HCT116 (cell line): ENCODE measurements at regions not wholly inside any gene's neighbourhood (a gene's known extent, or its start where the extent isn't known, plus 50 kb on each side); places are given as distances from the start of the nearest gene placed in this dataset.

Experiments used
- ATAC-seq: fragments of 200-7000 bp; cut with Tn5 transposase; 2 replicates; pipeline ENCODE4 v1.9.1; 2020; ENCODE audit warnings: mild to moderate bottlenecking, moderate library complexity
- BruUV-seq: library from RNA; stranded (reverse); fragments of 400-500 nt; replicated peaks from 2 replicates; lab custom pipeline; 2021; lab: Mats Ljungman, UMichigan
- CTCF ChIA-PET: fragments of 300-600 bp; sonication (Branson Sonifier 250); formaldehyde crosslinking; loops from one replicate; lab custom pipeline; 2021; ENCODE audit warnings: antibody characterized with exemption; lab: Charles Lee
- POLR2A ChIA-PET: fragments of 300-600, 350-600 bp; sonication (Branson Sonifier 250); formaldehyde crosslinking; loops from one replicate; lab custom pipeline; 2021; ENCODE audit warnings: antibody characterized with exemption; lab: Charles Lee
- RAD21 ChIA-PET, 2 experiments: fragments of 300-600 bp; sonication (Branson Sonifier 250); formaldehyde crosslinking; loops; one replicate each; lab custom pipeline; 2023; ENCODE audit warnings: low total read pairs in 2 of 2; ENCODE audit not compliant: uncharacterized antibody in 2 of 2, unreplicated experiment in 2 of 2, low non-redundant PET in 1 of 2; lab: Charles Lee
- DNase-seq: peaks from one replicate; pipeline ENCODE4 v3.0.0-alpha.2; 2010; ENCODE audit warnings: low read depth, low spot score
- H2AFZ ChIP-seq: fragments of 200-600 bp; shearing (Covaris generic), sonication (generic); 2 replicates; pipeline ENCODE4 v1.6.1; 2017; ENCODE audit warnings: low read depth, mixed run types, mixed read lengths, antibody characterized with exemption, low read length; ENCODE audit not compliant: poor library complexity, severe bottlenecking
- H3K27ac ChIP-seq: 2 replicates; pipeline ENCODE4 v1.5.1; 2012; ENCODE audit warnings: low read depth, low read length
- H3K27me3 ChIP-seq: fragments of 200-600 bp; sonication (generic); 2 replicates; pipeline ENCODE4 v1.6.1; 2016; ENCODE audit warnings: mixed run types, low read length, mixed read lengths; ENCODE audit not compliant: insufficient read depth
- H3K36me3 ChIP-seq, 2 experiments: fragments of 200-500 bp in 1 of 2; fragments of 200-600 bp in 1 of 2; sonication (Bioruptor generic) in 1 of 2; sonication (generic) in 1 of 2; 2 replicates each; pipeline versions ENCODE4 v1.5.1 to v1.6.1; 2014 to 2016; ENCODE audit warnings: low read length in 2 of 2, inconsistent platforms in 1 of 2, mixed read lengths in 1 of 2, mixed run types in 1 of 2; ENCODE audit not compliant: insufficient read depth in 2 of 2, control insufficient read depth in 1 of 2
- H3K4me1 ChIP-seq, 2 experiments: fragments of 200-600 bp in 1 of 2; sonication (generic) in 1 of 2; 2 replicates each; pipeline versions ENCODE4 v1.5.1 to v1.6.1; 2012 to 2017; ENCODE audit warnings: low read length in 2 of 2, inconsistent platforms in 1 of 2, mild to moderate bottlenecking in 1 of 2, mixed read lengths in 1 of 2, mixed run types in 1 of 2, moderate library complexity in 1 of 2; ENCODE audit not compliant: insufficient read depth in 2 of 2, control insufficient read depth in 1 of 2
- H3K4me2 ChIP-seq: fragments of 200-600 bp; sonication (generic); 2 replicates; pipeline ENCODE4 v1.6.1; 2017; ENCODE audit warnings: mixed run types, low read length, mixed read lengths
- H3K4me3 ChIP-seq, 2 experiments: fragments of 200-600 bp in 1 of 2; sonication (generic) in 1 of 2; replicated peaks in 1 of 2; 2 replicates each; pipeline ENCODE4 v1.5.1; 2011 to 2016; ENCODE audit warnings: low read length in 2 of 2, control low read depth in 1 of 2, low read depth in 1 of 2, mild to moderate bottlenecking in 1 of 2, mixed read lengths in 1 of 2, mixed run types in 1 of 2
- H3K79me2 ChIP-seq: fragments of 200-600 bp; sonication (generic); 2 replicates; pipeline ENCODE4 v1.6.1; 2017; ENCODE audit warnings: mild to moderate bottlenecking, mixed run types, low read length, moderate library complexity, mixed read lengths; ENCODE audit not compliant: insufficient read depth
- H3K9ac ChIP-seq: fragments of 200-600 bp; sonication (generic); 2 replicates; pipeline ENCODE4 v1.6.1; 2016; ENCODE audit warnings: low read length, mixed read lengths
- H3K9me2 ChIP-seq: fragments of 200-600 bp; sonication (generic), shearing (Covaris generic); 2 replicates; pipeline ENCODE4 v1.6.1; 2017; ENCODE audit warnings: mixed run types, mild to moderate bottlenecking, moderate library complexity; ENCODE audit not compliant: insufficient read depth
- H3K9me3 ChIP-seq, 2 experiments: fragments of 200-500 bp in 1 of 2; fragments of 200-600 bp in 1 of 2; sonication (Bioruptor generic) in 1 of 2; sonication (generic) in 1 of 2; 2 replicates each; pipeline ENCODE4 v1.6.1; 2014 to 2017; ENCODE audit warnings: low read length in 2 of 2, mixed read lengths in 2 of 2, inconsistent platforms in 1 of 2, low read depth in 1 of 2, mild to moderate bottlenecking in 1 of 2, mixed run types in 1 of 2, moderate library complexity in 1 of 2; ENCODE audit not compliant: control insufficient read depth in 1 of 2, insufficient read depth in 1 of 2
- H4K20me1 ChIP-seq: fragments of 200-600 bp; sonication (generic), shearing (Covaris generic); 2 replicates; pipeline ENCODE4 v1.6.1; 2017; ENCODE audit warnings: mixed run types, mild to moderate bottlenecking, moderate library complexity; ENCODE audit not compliant: insufficient read depth
- CBX3 ChIP-seq: IDR thresholded peaks from 2 replicates; pipeline ENCODE4 v1.6.1; 2012; ENCODE audit warnings: low read depth
- POLR2AphosphoS5 ChIP-seq: IDR thresholded peaks from 2 replicates; pipeline ENCODE4 v1.6.1; 2011; ENCODE audit warnings: mild to moderate bottlenecking, low read depth, low read length, moderate library complexity
- RAD21 ChIP-seq: IDR thresholded peaks from 2 replicates; pipeline ENCODE4 v1.6.1; 2012; ENCODE audit warnings: low read depth, mild to moderate bottlenecking
- SIN3A ChIP-seq: IDR thresholded peaks from 2 replicates; pipeline ENCODE4 v1.6.1; 2012; ENCODE audit warnings: low read depth
- SRF ChIP-seq: IDR thresholded peaks from 2 replicates; pipeline ENCODE4 v1.6.1; 2012; ENCODE audit warnings: low read depth
- TCF7L2 ChIP-seq: IDR thresholded peaks from 2 replicates; pipeline ENCODE4 v1.7.0; 2011; ENCODE audit warnings: borderline replicate concordance, inconsistent platforms; ENCODE audit not compliant: insufficient read depth, insufficient read length; ENCODE audit errors: extremely low read depth
- YY1 ChIP-seq: IDR thresholded peaks from 2 replicates; pipeline ENCODE4 v1.6.1; 2011; ENCODE audit warnings: low read length, low read depth, moderate library complexity, mild to moderate bottlenecking; ENCODE audit not compliant: insufficient replicate concordance; ENCODE audit errors: extremely low read depth
- ZFX ChIP-seq: fragments of 450-650 bp; IDR thresholded peaks from 2 replicates; pipeline ENCODE4 v1.6.1; 2017
- intact Hi-C: fragments of 100-400 bp; cut with micrococcal nuclease; formaldehyde crosslinking; loops from 2 replicates; pipeline ENCODE4 v1.10.0; 2022
- TF ChIP-seq, protein P1 (sequence below): IDR thresholded peaks from 2 replicates; pipeline ENCODE4 v1.6.1; 2012; ENCODE audit warnings: low read depth
- TF ChIP-seq, protein P2 (sequence below): IDR thresholded peaks from 2 replicates; pipeline ENCODE4 v1.6.1; 2012
- TF ChIP-seq, protein P3 (sequence below): IDR thresholded peaks from 2 replicates; pipeline ENCODE4 v1.6.1; 2011; ENCODE audit warnings: mild to moderate bottlenecking, low read length, moderate library complexity; ENCODE audit not compliant: insufficient replicate concordance; ENCODE audit errors: extremely low read depth

DNA sequence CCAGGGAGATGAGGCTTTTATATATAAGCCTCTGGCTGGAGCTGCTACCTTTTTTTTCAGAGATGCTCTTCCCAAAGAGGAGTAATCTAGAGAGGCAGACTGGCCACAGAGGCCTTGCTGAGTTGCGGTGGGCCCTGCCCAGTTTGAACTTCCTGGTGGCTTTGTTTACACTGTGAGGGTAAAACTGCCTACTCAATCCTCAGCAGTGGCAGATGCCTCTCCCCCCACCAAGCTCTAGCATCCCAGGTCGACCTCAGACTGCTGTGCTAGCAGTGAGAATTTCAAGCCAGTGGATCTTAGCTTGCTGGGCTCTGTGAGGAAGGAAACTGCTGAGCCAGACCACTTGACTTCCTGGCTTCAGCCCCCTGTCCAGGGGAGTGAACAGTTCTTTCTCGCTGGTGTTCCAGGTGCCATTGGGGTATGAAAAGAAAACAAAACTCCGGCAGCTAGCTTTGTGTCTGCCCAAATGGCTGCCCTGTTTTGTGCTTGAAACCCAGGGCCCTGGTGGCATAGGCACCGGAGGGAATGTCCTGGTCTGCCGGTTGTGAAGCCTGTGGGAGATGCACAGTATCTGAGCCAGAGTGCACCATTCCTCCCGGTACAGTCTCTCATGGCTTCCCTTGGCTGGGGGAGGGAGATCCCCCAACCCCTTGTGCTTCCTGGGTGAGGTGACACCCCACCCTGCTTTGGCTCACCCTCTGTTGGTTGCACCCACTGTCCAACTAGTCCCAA, 219.5 kb upstream of the IZUMO3 start:
- no peak overlapping the region for H3K4me2 ChIP-seq
- no peaks in the 10 kb centered on the region for H3K27me3 ChIP-seq
- no peak overlapping the region for H3K4me3 ChIP-seq
- intact Hi-C loops = no loop called here
- no peak for DNase-seq
- no peaks in the 10 kb centered on the region for H3K79me2 ChIP-seq
- H3K9ac ChIP-seq = no peak overlapping the region
- ATAC-seq = no peak
- no peak overlapping the region for H3K27ac ChIP-seq
- ChIA-PET CTCF (no interaction called here), RAD21 (no interaction called here), POLR2A (no interaction called here)
- peaks cover 4 to 8% of the 10 kb centered on the region in 2 experiments; a peak in 2 of 4 replicates for H3K9me3 ChIP-seq
- TF ChIP-seq SIN3A (no peak), TCF7L2 (no peak), RAD21 (no peak), POLR2AphosphoS5 (no peak), ZFX (no peak), CBX3 (no peak), YY1 (no peak), SRF (no peak)
- TF ChIP-seq, protein P1, sequence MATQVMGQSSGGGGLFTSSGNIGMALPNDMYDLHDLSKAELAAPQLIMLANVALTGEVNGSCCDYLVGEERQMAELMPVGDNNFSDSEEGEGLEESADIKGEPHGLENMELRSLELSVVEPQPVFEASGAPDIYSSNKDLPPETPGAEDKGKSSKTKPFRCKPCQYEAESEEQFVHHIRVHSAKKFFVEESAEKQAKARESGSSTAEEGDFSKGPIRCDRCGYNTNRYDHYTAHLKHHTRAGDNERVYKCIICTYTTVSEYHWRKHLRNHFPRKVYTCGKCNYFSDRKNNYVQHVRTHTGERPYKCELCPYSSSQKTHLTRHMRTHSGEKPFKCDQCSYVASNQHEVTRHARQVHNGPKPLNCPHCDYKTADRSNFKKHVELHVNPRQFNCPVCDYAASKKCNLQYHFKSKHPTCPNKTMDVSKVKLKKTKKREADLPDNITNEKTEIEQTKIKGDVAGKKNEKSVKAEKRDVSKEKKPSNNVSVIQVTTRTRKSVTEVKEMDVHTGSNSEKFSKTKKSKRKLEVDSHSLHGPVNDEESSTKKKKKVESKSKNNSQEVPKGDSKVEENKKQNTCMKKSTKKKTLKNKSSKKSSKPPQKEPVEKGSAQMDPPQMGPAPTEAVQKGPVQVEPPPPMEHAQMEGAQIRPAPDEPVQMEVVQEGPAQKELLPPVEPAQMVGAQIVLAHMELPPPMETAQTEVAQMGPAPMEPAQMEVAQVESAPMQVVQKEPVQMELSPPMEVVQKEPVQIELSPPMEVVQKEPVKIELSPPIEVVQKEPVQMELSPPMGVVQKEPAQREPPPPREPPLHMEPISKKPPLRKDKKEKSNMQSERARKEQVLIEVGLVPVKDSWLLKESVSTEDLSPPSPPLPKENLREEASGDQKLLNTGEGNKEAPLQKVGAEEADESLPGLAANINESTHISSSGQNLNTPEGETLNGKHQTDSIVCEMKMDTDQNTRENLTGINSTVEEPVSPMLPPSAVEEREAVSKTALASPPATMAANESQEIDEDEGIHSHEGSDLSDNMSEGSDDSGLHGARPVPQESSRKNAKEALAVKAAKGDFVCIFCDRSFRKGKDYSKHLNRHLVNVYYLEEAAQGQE = no peak
- TF ChIP-seq, protein P2, sequence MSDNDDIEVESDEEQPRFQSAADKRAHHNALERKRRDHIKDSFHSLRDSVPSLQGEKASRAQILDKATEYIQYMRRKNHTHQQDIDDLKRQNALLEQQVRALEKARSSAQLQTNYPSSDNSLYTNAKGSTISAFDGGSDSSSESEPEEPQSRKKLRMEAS = no peak
- TF ChIP-seq, protein P3, sequence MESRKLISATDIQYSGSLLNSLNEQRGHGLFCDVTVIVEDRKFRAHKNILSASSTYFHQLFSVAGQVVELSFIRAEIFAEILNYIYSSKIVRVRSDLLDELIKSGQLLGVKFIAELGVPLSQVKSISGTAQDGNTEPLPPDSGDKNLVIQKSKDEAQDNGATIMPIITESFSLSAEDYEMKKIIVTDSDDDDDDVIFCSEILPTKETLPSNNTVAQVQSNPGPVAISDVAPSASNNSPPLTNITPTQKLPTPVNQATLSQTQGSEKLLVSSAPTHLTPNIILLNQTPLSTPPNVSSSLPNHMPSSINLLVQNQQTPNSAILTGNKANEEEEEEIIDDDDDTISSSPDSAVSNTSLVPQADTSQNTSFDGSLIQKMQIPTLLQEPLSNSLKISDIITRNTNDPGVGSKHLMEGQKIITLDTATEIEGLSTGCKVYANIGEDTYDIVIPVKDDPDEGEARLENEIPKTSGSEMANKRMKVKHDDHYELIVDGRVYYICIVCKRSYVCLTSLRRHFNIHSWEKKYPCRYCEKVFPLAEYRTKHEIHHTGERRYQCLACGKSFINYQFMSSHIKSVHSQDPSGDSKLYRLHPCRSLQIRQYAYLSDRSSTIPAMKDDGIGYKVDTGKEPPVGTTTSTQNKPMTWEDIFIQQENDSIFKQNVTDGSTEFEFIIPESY = no peak
- TF ChIP-seq, all 23 proteins: peak for 0
- no peak overlapping the region for H2AFZ ChIP-seq
- H3K4me1 ChIP-seq = no peaks in the 10 kb centered on the region
- no peaks in the 10 kb centered on the region for H3K9me2 ChIP-seq
- no peaks in the 10 kb centered on the region for H4K20me1 ChIP-seq
- H3K36me3 ChIP-seq = no peaks in the 10 kb centered on the region
- no TSS peak for BruUV-seq
